ENCODE measurements at regions not wholly inside any gene's neighbourhood (a gene's known extent, or its start where the extent isn't known, plus 50 kb on each side); places are given as distances from the start of the nearest gene placed in this dataset.
"Not testable (repeated sequence)": the region's sequence is repeated elsewhere in the genome, so short reads cannot be mapped to it uniquely, and the experiment has no call there.

- intact Hi-C loops (cut with micrococcal nuclease; ENCODE audit: unreplicated experiment): no loop called here
- H3K4me3 ChIP-seq (ENCODE audit: low read depth, low read length, poor library complexity, severe bottlenecking): no peak overlapping the region
- ChIA-PET POLR2A (interaction anchor here (0.7 to 0.8 kb wide), 4 partner anchors 10 to 206 kb away, joined by 3 to 4 read pairs (median 4); no protein-coding TSS in a partner anchor), CTCF (ENCODE audit: unreplicated experiment) (no interaction called here)
- no peak overlapping the region for H2AFZ ChIP-seq (ENCODE audit: low read length)
- H3K9me3 ChIP-seq (ENCODE audit: low read length): no peaks in the 10 kb centered on the region
- DNase-seq (ENCODE audit: low spot score): no peak
- H4K20me1 ChIP-seq (ENCODE audit: insufficient read depth, low read length): no peaks in the 10 kb centered on the region
- no peaks in the 10 kb centered on the region for H3K4me1 ChIP-seq (ENCODE audit: insufficient read depth, low read length, poor library complexity, severe bottlenecking)
- no peak overlapping the region for H3K4me2 ChIP-seq (ENCODE audit: low read length)
- H3K79me2 ChIP-seq (ENCODE audit: insufficient read depth, low read depth, low read length): no peaks in the 10 kb centered on the region
- TF ChIP-seq EZH2phosphoT487 (IDR thresholded peaks at IDR 0.05; ENCODE audit: borderline replicate concordance, low read depth, low read length): no peak
- TF ChIP-seq, protein P1, sequence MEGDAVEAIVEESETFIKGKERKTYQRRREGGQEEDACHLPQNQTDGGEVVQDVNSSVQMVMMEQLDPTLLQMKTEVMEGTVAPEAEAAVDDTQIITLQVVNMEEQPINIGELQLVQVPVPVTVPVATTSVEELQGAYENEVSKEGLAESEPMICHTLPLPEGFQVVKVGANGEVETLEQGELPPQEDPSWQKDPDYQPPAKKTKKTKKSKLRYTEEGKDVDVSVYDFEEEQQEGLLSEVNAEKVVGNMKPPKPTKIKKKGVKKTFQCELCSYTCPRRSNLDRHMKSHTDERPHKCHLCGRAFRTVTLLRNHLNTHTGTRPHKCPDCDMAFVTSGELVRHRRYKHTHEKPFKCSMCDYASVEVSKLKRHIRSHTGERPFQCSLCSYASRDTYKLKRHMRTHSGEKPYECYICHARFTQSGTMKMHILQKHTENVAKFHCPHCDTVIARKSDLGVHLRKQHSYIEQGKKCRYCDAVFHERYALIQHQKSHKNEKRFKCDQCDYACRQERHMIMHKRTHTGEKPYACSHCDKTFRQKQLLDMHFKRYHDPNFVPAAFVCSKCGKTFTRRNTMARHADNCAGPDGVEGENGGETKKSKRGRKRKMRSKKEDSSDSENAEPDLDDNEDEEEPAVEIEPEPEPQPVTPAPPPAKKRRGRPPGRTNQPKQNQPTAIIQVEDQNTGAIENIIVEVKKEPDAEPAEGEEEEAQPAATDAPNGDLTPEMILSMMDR (conservative IDR thresholded peaks at IDR 0.05; ENCODE audit: low read length): no peak
- no peaks in the 10 kb centered on the region for H3K36me3 ChIP-seq (ENCODE audit: insufficient read depth, low read length)
- BruUV-seq (replicated peaks): no TSS peak
- no peak overlapping the region for H3K27ac ChIP-seq (ENCODE audit: low read depth, low read length, poor library complexity, severe bottlenecking)
- H3K9me2 ChIP-seq (ENCODE audit: insufficient read depth, low read length): no peaks in the 10 kb centered on the region
Observed at GRCh38 chr21:35520302-35520701, 471.2 kb upstream of the RUNX1 start.

DNA sequence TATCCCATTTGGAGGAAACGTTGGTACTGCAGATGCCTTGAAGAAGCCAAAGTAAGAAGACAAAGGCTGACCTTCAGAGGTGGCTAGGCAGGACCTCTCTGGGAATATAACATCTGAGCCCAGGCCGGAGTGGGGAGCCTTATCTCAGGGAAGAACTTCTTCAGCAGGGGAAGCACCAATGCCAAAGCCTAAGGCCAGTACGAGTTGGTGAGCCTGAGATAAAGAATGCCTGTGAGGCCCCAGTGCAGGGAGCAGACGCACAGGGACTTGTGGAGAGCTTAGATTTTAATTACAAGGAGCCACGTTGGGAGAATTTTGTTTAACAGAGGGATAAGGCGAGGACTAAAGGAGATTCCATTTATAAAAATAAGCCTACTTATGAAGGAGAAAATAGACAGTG, 468.8 kb upstream of the RUNX1 start:
- Histone ChIP-seq H3K79me2 (ENCODE audit: insufficient read depth, low read depth, low read length) (no peaks in the 10 kb centered on the region), H3K9me2 (ENCODE audit: insufficient read depth, low read length) (no peaks in the 10 kb centered on the region), H3K36me3 (ENCODE audit: insufficient read depth, low read length) (no peaks in the 10 kb centered on the region), H3K27ac (ENCODE audit: low read depth, low read length, poor library complexity, severe bottlenecking) (no peak overlapping the region), H3K4me1 (ENCODE audit: insufficient read depth, low read length, poor library complexity, severe bottlenecking) (no peaks in the 10 kb centered on the region), H3K9me3 (ENCODE audit: low read length) (no peaks in the 10 kb centered on the region), H3K4me2 (ENCODE audit: low read length) (no peak overlapping the region), H4K20me1 (ENCODE audit: insufficient read depth, low read length) (no peaks in the 10 kb centered on the region), H3K4me3 (ENCODE audit: low read depth, low read length, poor library complexity, severe bottlenecking) (no peak overlapping the region), H2AFZ (ENCODE audit: low read length) (no peak overlapping the region)
- DNase-seq (ENCODE audit: low spot score): no peak
- no TSS peak for BruUV-seq (replicated peaks)
- no peak for TF ChIP-seq EZH2phosphoT487 (IDR thresholded peaks at IDR 0.05; ENCODE audit: borderline replicate concordance, low read depth, low read length)
- TF ChIP-seq, protein P1 (conservative IDR thresholded peaks at IDR 0.05; ENCODE audit: low read length): no peak
- intact Hi-C loops (cut with micrococcal nuclease; ENCODE audit: unreplicated experiment): no loop called here
- POLR2A ChIA-PET: no interaction called here
- CTCF ChIA-PET (ENCODE audit: unreplicated experiment): no interaction called here

GRCh38 chr21:35516292-35516691, 467.2 kb upstream of the RUNX1 start:
- H3K9me3 ChIP-seq (ENCODE audit: low read length); H3K4me1 ChIP-seq (ENCODE audit: insufficient read depth, low read length, poor library complexity, severe bottlenecking); POLR2A ChIA-PET; H3K36me3 ChIP-seq (ENCODE audit: insufficient read depth, low read length); H3K27ac ChIP-seq (ENCODE audit: low read depth, low read length, poor library complexity, severe bottlenecking); intact Hi-C loops (cut with micrococcal nuclease; ENCODE audit: unreplicated experiment); H3K4me2 ChIP-seq (ENCODE audit: low read length); H4K20me1 ChIP-seq (ENCODE audit: insufficient read depth, low read length); H3K4me3 ChIP-seq (ENCODE audit: low read depth, low read length, poor library complexity, severe bottlenecking); H3K79me2 ChIP-seq (ENCODE audit: insufficient read depth, low read depth, low read length); H3K9me2 ChIP-seq (ENCODE audit: insufficient read depth, low read length); CTCF ChIA-PET (ENCODE audit: unreplicated experiment); BruUV-seq (replicated peaks); H2AFZ ChIP-seq (ENCODE audit: low read length); DNase-seq (ENCODE audit: low spot score): not testable (repeated sequence)

Measured in OCI-LY7 (cell line).